ENCODE measurements at regions not wholly inside any gene's neighbourhood (a gene's known extent, or its start where the extent isn't known, plus 50 kb on each side); places are given as distances from the start of the nearest gene placed in this dataset.

- no peak for TF ChIP-seq POLR2A (IDR thresholded peaks at IDR 0.05)
- no peak for TF ChIP-seq CTCF (IDR thresholded peaks at IDR 0.05)
- Histone ChIP-seq H3K4me1 (peaks cover 0 to 10% (median 0%) of the 10 kb centered on the region in 12 donors), H3K27me3 (no peaks in the 10 kb centered on the region), H3K27ac (no peak overlapping the region), H3K36me3 (no peaks in the 10 kb centered on the region), H3K9me3 (peaks cover 0 to 2% (median 0%) of the 10 kb centered on the region in 12 donors), H3K4me3 (no peak overlapping the region)
- DNase-seq (no peak), ATAC-seq (no peak)
- 95 to 98% (median 96%) methylated on average over 11 of the region's 11 CpGs for WGBS, 4 donors
- intact Hi-C loops (cut with DNase I) = loop anchor here in 1 of 10 donors (10.0 kb wide), 1 partner anchor 95 kb away; no protein-coding TSS in a partner anchor
Observed at GRCh38 chr7:12939694-12940093, 252.3 kb downstream of the ARL4A start.

DNA sequence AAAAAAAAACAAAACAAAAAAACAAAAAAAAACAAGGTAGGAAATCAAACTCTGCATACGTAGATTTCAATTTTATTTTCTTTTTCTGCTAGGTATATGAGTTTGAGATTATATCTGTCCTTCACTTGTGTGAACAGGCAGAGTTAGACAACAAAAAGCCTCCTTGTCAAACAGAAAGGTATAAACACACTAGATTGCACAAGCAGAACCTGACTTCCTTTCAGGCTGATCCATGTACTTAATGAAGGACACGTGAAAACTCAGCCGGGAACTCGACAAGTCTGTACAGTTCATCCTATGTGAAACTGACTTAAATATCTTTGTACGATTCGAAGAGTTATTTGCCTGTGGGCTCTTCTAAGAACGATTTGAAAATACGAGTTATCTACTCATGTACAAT lies 254.1 kb downstream of the ARL4A start:
- no peak for ATAC-seq
- DNase-seq = no peak

DNA sequence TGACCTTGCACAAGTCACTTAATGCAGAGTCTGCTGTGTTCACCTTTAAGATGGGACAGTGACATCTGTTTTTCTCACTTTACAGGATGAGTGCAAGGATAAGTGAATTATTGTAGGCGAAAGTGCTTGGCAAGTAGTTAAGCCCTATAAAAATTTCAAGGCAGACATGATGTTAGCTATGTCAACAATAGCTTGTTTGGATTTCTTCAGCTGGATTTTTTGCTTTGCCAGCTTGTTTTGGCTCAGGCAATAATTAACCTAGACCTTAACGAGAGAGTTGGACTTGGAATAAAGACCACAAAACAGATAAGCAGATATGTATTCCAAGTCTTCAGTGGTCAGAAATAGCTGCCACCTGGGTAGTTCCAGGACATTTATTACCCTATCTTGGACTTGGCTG lies 255.2 kb downstream of the ARL4A start:
- H3K36me3 ChIP-seq = no peaks in the 10 kb centered on the region
- H3K27me3 ChIP-seq = no peaks in the 10 kb centered on the region
- DNase-seq = no peak
- H3K9me3 ChIP-seq = peaks cover 0 to 2% (median 0%) of the 10 kb centered on the region in 12 donors
- intact Hi-C loops (cut with DNase I) = loop anchor here in 1 of 10 donors (10.0 kb wide), 1 partner anchor 92 kb away; no protein-coding TSS in a partner anchor
- peak overlapping the region in 1 of 12 donors; percentile 19 for H3K27ac ChIP-seq
- TF ChIP-seq CTCF (IDR thresholded peaks at IDR 0.05) = no peak
- TF ChIP-seq POLR2A (IDR thresholded peaks at IDR 0.05) = no peak
- H3K4me3 ChIP-seq = no peak overlapping the region
- peaks cover 0 to 10% (median 0%) of the 10 kb centered on the region in 12 donors for H3K4me1 ChIP-seq
- WGBS, 4 donors = 16 to 33% (median 20%) methylated on average over 2 of the region's 2 CpGs
- ATAC-seq = peak in 1 of 4 donors; percentile 9

More for the DNA sequence above, 254.1 kb downstream of the ARL4A start:
- Histone ChIP-seq H3K27ac (no peak overlapping the region), H3K9me3 (peaks cover 0 to 2% (median 0%) of the 10 kb centered on the region in 12 donors), H3K4me1 (peaks cover 0 to 10% (median 0%) of the 10 kb centered on the region in 12 donors), H3K36me3 (no peaks in the 10 kb centered on the region), H3K4me3 (no peak overlapping the region), H3K27me3 (no peaks in the 10 kb centered on the region)
- WGBS, 4 donors = 78 to 92% (median 88%) methylated on average over 8 of the region's 8 CpGs
- intact Hi-C loops (cut with DNase I) = loop anchor here in 1 of 10 donors (10.0 kb wide), 1 partner anchor 93 kb away; no protein-coding TSS in a partner anchor
- TF ChIP-seq CTCF (IDR thresholded peaks at IDR 0.05) = no peak

DNA sequence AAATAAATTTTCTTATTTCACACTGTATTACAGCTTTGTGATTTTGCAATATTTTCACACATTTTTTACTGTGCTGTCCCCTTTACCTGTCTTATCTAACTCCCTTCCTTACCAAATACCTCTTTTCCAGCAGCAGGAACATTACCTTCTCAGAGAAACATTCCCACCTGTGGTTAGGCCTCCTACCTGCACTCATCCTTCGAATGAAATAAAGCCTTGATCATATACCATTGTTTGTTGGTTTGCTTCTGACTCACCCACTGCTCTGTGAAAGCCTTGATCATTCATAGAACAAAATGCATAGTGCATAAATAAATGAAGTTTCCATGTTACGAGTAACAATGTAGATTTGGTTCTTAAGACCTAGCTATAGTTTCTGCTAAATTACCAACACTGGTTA lies 256.3 kb downstream of the ARL4A start:
- TF ChIP-seq CTCF (IDR thresholded peaks at IDR 0.05) (no peak), POLR2A (IDR thresholded peaks at IDR 0.05) (no peak)
- no peak overlapping the region for H3K4me3 ChIP-seq
- intact Hi-C loops (cut with DNase I) = loop anchor here in 1 of 10 donors (10.0 kb wide), 1 partner anchor 91 kb away; no protein-coding TSS in a partner anchor
- ATAC-seq (no peak), DNase-seq (no peak)
- no peaks in the 10 kb centered on the region for H3K36me3 ChIP-seq
- peaks cover 0 to 10% (median 0%) of the 10 kb centered on the region in 12 donors for H3K4me1 ChIP-seq
- H3K27me3 ChIP-seq = no peaks in the 10 kb centered on the region
- 91 to 99% (median 92%) methylated on average over 2 of the region's 2 CpGs for WGBS, 4 donors
- H3K27ac ChIP-seq = no peak overlapping the region
- H3K9me3 ChIP-seq = peaks cover 0 to 2% (median 0%) of the 10 kb centered on the region in 12 donors

Measured in heart left ventricle (tissue), 16 donors.